Activated naive CD4-positive, alpha-beta T cell treated with anti-CD3 and anti-CD28 coated beads, Interleukin-2, amount 50 U/mL, for 24 hours (primary cell): ENCODE measurements at regions not wholly inside any gene's neighbourhood (a gene's known extent, or its start where the extent isn't known, plus 50 kb on each side); places are given as distances from the start of the nearest gene placed in this dataset.

Experiments
- H3K27ac Mint-ChIP-seq: one replicate; pipeline ENCODE4 v1.8.0; 2021; ENCODE audit warnings: mild to moderate bottlenecking, mixed read lengths
- H3K27me3 Mint-ChIP-seq: one replicate; pipeline ENCODE4 v1.8.0; 2021; ENCODE audit warnings: mixed read lengths
- H3K36me3 Mint-ChIP-seq: one replicate; pipeline ENCODE4 v1.8.0; 2021; ENCODE audit warnings: mixed read lengths
- H3K4me1 Mint-ChIP-seq: one replicate; pipeline ENCODE4 v1.8.0; 2021; ENCODE audit warnings: mixed read lengths
- H3K4me3 Mint-ChIP-seq: one replicate; pipeline ENCODE4 v1.8.0; 2021; ENCODE audit warnings: mild to moderate bottlenecking, mixed read lengths
- H3K9me3 Mint-ChIP-seq: one replicate; pipeline ENCODE4 v1.8.0; 2021; ENCODE audit warnings: mixed read lengths

DNA sequence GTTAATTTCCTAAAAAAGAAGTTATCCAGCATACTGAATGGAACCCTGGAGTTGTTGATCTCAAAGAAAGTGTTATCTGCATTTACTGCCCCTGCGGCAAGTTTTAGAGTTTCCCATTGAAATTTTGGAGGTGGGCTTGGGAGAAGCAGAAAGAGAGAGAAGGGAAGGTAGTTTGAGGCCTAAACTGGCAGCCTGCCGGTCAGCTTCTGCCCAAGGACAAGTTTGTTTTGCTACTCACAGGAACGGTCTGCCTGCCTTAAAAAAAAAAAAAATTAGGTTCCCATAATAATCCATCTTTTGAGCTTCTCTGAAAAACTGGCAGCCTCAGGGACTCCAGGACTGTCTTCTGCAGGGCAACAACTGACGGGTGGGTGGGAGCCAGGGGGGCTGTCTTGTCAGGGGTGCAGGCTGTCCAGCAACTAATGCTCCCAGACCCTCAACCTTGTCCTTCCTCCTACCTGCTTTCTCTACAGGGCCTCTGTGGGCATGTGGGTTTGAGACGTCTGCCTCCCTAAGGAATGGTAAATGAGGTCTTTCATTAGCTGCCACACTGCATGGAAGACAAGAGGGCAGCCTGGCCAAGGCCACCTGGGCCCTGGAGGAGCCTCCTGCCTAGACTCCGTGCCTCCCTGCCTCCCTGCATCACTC, 176.1 kb upstream of the KCNG1 start:
- Mint-ChIP-seq H3K9me3 (no peaks in the 10 kb centered on the region), H3K27me3 (peaks cover 11% of the 10 kb centered on the region), H3K4me3 (no peak overlapping the region), H3K4me1 (no peaks in the 10 kb centered on the region), H3K27ac (no peak overlapping the region), H3K36me3 (no peaks in the 10 kb centered on the region)

DNA sequence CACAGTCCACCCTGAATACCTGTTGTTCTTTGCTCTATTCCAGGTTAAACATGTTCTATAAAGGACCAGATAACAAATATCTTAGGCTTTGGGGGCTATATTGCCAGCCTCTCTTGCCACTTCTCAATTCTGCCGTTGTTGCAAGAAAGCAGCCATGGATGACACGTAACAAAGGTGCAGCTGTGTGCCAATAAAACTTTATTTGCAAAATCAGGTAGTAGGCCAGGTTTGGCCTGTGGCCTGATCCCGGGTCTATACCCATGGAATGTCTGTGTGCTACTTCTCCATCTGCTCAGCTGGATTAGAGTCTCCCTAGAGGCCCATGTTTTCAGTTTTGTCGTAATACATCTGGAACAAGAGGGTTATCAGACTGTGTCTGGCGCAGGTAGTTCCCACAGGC, 175.3 kb upstream of the KCNG1 start:
- Mint-ChIP-seq H3K4me1 (no peaks in the 10 kb centered on the region), H3K9me3 (no peaks in the 10 kb centered on the region), H3K27me3 (peaks cover 11% of the 10 kb centered on the region), H3K36me3 (no peaks in the 10 kb centered on the region), H3K27ac (no peak overlapping the region), H3K4me3 (no peak overlapping the region)

DNA sequence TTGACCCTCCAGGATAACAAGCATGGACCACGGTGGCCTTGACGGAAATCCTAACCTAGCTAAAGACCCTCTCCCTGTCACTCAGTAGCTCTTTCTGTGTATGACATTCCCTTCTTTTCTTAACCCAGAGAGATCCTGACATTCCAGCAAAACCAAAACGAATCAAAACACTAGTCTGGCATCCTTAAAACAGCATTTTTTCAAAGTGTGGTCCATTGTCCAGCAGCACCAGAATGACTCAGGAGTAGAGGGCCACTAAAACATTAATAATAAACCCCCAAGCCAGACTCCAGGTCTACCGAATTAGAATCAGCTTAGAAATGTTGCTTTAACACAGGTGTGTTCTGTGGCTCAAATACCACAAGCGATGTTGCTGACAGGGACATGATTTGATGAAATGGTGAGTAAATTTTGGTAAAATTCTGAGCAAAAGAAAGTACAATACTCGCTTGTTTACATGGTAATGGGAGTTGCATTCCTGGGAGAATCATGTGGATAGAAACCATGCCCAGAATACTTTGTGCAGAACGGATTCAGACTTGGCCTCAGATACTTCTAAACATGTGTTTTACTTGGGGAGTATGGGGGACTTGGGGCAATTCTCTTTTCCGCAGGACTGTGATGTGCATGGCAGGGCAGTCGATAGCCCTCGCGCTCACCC, 174.2 kb upstream of the KCNG1 start:
- Mint-ChIP-seq H3K9me3 (no peaks in the 10 kb centered on the region), H3K4me3 (no peak overlapping the region), H3K27me3 (peaks cover 11% of the 10 kb centered on the region), H3K27ac (no peak overlapping the region), H3K4me1 (no peaks in the 10 kb centered on the region), H3K36me3 (no peaks in the 10 kb centered on the region)

DNA sequence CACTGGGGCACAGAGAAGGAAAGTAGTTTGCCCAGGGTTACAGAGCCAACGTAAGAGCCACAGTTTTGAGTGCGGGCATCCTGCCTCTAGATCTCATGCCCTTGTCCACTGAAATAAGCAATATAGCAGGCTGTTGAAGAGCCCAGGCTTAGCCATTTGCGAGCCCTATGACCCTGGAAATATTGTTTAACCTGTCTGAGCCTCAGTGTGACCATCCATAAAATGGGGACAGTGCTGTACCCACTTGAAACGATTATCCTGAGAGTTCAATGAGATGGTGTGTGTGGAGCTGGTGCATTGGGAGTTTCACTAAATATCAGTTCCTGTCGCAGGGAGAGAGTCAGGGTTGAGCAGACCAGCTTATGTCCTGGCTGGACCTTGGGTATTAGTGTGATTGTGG, 173.1 kb upstream of the KCNG1 start:
- Mint-ChIP-seq H3K4me1 (no peaks in the 10 kb centered on the region), H3K36me3 (no peaks in the 10 kb centered on the region), H3K4me3 (no peak overlapping the region), H3K27me3 (peaks cover 9% of the 10 kb centered on the region), H3K9me3 (no peaks in the 10 kb centered on the region), H3K27ac (no peak overlapping the region)

DNA sequence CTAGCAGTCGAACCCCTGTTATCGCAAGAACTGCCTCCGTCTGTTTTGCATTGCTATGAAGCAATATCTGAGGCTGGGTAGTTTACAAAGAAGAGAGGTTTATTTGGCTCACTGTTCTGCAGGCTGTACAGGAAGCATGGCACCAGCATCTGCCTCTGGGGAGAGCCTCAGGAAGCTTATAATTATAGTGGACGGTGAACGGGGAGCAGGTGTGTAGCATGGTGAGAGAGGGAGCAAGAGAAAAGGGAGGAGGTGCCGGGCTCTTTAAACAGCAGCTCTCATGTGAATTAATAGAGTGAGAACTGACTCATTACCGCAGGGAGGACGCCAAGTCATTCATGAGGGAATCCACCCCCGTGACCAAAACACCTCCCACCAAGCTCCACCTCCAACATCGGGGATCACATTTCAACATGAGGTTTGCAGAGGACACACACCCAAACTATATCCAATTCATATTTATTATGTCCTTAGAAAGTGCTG, 172.6 kb upstream of the KCNG1 start:
- H3K4me3 Mint-ChIP-seq = no peak overlapping the region
- no peaks in the 10 kb centered on the region for H3K4me1 Mint-ChIP-seq
- H3K36me3 Mint-ChIP-seq = no peaks in the 10 kb centered on the region
- H3K9me3 Mint-ChIP-seq = no peaks in the 10 kb centered on the region
- H3K27me3 Mint-ChIP-seq = peaks cover 9% of the 10 kb centered on the region
- H3K27ac Mint-ChIP-seq = no peak overlapping the region

DNA sequence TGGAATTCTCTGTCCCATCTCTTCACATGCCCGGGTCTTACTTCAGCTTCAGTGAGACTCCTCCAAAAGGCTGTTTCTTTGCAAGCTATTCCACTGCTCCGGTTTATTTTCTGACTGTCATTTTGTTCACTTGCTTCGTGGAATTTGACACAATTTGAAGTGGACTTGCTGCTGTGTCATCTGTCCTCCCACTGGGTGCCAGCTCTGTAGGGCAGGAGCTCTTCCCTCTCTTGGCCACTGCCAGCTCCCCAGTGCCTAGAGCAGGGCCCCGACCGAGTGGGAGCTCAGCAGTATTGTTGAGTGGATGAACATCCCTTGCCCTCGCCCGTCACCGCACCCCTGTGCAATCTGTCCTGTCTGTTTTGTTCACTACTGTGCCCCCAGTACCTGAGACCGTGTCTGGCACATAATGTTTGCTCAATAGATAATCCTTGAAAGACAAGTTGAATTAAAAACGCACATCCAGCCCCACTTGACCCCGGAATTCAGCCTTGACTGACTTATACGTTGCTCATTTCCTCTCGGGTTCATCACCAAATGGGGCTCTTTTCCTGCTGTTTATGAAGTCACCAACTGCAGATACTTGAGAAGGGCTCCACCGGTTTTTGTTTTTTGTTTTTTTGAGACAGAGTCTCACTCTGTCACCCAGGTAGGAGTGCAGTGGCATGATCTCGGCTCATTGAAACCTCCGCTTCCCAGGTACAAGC, 170.3 kb upstream of the KCNG1 start:
- Mint-ChIP-seq H3K4me3 (no peak overlapping the region), H3K4me1 (no peaks in the 10 kb centered on the region), H3K27ac (no peak overlapping the region), H3K27me3 (no peaks in the 10 kb centered on the region), H3K9me3 (no peaks in the 10 kb centered on the region), H3K36me3 (no peaks in the 10 kb centered on the region)

DNA sequence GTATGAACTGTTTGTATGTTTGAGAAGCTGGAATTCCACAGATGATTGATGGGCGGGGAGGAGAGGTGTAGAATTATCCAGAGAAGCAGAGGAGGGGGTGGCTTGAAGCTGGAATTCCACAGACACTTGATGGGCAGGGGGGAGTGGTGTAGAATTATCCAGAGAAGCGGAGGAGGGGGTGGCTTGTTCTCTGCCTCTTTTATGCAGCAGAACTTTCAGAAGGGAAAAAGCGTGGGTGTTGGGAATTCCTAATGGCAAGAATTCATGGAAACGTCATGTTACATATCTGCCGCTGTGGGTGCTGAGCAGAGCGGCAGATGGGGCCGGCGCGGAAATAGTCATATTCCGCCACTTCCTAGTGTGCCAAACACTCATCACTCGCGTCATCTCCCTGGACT, 167.9 kb upstream of the KCNG1 start:
- no peak overlapping the region for H3K27ac Mint-ChIP-seq

DNA sequence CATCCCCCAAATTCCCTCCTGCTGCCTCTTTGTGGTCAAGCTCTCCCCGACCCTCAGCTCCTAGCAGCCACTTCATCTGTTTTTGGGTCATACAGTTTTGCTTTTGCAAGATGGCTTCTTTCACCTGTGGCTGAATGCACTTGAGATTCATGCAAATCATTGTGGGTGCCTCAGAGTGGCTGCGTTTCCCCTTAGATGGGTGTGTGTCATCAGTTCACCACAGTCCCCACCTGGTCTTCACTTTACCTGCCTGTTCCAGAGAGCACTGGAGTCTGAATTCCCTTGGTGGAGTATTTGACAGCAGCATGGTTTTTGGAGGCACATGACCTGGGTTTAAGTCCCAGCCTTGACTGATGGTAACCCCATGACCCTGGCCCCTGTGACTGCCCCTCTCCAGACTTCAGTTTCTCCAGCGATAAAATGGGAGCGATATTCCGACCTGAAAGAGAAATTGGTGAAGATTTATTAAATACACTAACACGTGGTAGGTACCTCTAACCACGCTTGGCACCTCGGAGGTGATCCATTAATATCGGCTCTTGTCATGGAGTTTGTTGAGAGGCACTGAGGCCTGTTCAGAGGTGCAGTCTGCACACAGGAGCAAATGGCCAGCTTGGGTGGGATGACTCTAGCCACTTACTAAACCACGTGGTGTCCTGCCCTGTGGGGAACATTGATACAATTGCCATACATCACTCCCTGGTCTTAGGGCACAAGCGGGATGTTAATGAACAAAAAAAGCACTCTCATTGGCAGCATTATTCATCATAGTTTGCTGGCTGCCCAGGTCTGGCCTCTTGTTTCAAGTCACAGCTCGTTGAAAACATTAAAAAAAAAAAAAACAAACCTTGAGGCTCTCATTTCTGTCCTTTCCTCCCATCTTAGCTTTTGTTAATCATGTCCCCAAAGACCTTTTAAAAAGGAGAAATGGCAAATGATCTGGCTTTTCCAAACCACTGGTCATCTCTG, 167.2 kb upstream of the KCNG1 start:
- H3K27me3 Mint-ChIP-seq = peaks cover 9% of the 10 kb centered on the region
- H3K27ac Mint-ChIP-seq = no peak overlapping the region
- no peak overlapping the region for H3K4me3 Mint-ChIP-seq
- H3K9me3 Mint-ChIP-seq = no peaks in the 10 kb centered on the region
- H3K36me3 Mint-ChIP-seq = no peaks in the 10 kb centered on the region
- no peaks in the 10 kb centered on the region for H3K4me1 Mint-ChIP-seq

More for the DNA sequence above, 167.9 kb upstream of the KCNG1 start:
- H3K9me3 Mint-ChIP-seq = no peaks in the 10 kb centered on the region
- H3K4me3 Mint-ChIP-seq = no peak overlapping the region
- no peaks in the 10 kb centered on the region for H3K4me1 Mint-ChIP-seq
- peaks cover 9% of the 10 kb centered on the region for H3K27me3 Mint-ChIP-seq
- no peaks in the 10 kb centered on the region for H3K36me3 Mint-ChIP-seq

DNA sequence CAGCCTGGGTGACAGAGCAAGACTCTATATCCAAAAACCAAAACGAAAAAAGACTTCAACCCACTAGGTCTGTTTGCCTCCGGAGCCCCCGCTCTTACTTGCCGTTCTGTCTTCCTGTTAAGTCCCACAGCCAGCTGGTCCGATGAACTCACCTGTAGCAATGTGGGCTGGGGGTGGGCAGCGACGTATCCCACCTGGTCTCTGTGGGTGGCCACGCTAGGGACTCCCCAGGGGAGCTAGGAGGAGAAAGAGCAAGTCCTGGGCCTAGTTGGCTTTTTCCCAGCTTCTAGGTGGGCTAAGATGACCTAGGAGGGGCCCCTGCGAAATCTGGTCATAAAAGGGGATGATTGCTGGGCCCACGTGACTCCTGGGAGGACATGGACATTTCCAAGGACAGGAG, 166.0 kb upstream of the KCNG1 start:
- Mint-ChIP-seq H3K27ac (peak overlapping the region; percentile 30), H3K36me3 (no peaks in the 10 kb centered on the region), H3K27me3 (peaks cover 9% of the 10 kb centered on the region), H3K9me3 (no peaks in the 10 kb centered on the region), H3K4me1 (no peaks in the 10 kb centered on the region), H3K4me3 (no peak overlapping the region)

DNA sequence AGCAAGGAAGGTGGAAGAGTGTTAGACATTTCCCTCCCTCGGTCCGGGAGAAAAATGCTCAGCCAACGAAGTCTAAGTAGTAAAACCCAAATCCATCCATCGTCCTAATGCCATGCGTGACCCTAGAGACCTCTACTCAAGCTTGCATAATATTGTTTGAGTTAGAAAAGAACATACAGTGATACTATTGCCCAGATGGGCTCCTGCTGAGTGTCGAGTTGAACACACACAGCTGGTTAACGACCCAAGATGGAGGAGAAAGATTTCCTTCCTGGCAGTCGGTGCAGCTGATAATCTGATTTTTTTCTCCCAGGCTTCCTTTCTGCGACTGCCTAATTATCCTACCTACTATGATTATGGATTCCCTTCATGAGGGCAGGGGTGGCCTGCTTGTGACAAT, 164.4 kb upstream of the KCNG1 start:
- no peak overlapping the region for H3K4me3 Mint-ChIP-seq
- no peaks in the 10 kb centered on the region for H3K9me3 Mint-ChIP-seq
- no peaks in the 10 kb centered on the region for H3K36me3 Mint-ChIP-seq
- H3K27me3 Mint-ChIP-seq = peaks cover 10% of the 10 kb centered on the region
- no peak overlapping the region for H3K27ac Mint-ChIP-seq
- H3K4me1 Mint-ChIP-seq = no peaks in the 10 kb centered on the region

DNA sequence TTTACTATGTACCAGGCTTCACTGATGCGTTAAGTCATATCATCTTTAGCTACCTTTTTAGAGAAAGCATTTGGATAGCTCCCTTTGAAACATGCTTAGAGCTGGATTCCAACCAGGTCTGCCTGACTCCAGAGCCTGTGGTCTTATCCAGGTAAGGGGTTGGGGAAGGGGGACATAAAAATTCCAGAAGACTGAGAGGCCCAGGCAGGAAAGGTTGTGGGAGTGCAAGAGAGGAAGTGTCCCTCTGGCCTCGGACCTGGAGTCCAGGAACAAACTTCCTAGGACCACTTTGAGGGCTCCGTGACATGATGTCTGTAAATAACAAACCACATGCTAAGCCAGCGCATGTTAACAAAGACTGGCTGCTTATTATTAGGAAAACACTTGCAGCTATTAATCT, 163.0 kb upstream of the KCNG1 start:
- Mint-ChIP-seq H3K9me3 (no peaks in the 10 kb centered on the region), H3K4me3 (no peak overlapping the region), H3K4me1 (no peaks in the 10 kb centered on the region), H3K27me3 (peaks cover 13% of the 10 kb centered on the region), H3K36me3 (no peaks in the 10 kb centered on the region), H3K27ac (no peak overlapping the region)

DNA sequence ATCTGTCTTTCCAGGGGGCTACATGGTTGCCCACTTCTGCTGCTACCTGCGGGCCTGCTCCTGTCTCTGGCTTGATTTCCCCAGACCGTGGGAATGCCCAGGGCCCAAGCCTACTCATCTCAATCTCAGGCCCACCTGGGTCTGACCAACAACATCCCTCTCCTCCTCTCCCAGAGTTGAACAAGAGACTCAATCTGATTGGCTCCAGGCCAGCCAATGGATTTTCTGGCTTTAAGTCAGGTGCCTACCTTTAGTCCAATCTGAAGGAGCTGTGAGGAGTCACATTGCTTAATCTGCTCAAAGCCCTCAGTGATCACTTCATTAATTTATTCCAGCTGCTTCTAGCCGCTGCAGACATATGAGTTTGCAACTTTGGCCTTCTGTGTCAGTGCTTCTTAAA, 162.4 kb upstream of the KCNG1 start:
- Mint-ChIP-seq H3K27me3 (peaks cover 13% of the 10 kb centered on the region), H3K36me3 (no peaks in the 10 kb centered on the region), H3K27ac (no peak overlapping the region), H3K4me1 (no peaks in the 10 kb centered on the region), H3K4me3 (no peak overlapping the region), H3K9me3 (no peaks in the 10 kb centered on the region)

DNA sequence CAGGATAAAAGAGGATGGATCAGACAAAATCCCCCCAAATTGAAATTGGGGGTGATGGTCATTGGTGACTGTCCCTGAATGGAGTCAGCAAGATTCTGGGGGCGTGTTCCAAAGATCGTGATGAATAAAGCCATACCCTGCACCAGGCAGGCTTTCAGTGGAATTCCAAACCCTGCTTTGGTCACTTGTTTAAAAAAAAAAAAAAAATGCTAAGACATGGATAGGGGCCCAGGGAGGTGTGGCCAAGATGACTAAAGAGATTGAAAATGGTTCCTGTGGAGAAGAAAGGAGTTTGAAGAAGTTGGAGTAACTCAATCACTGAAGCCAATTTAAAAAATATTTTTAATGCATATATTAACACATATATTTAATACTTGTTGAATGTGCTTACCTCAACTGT, 161.4 kb upstream of the KCNG1 start:
- no peaks in the 10 kb centered on the region for H3K9me3 Mint-ChIP-seq
- H3K27ac Mint-ChIP-seq = no peak overlapping the region
- H3K27me3 Mint-ChIP-seq = peaks cover 22% of the 10 kb centered on the region
- H3K4me1 Mint-ChIP-seq = no peaks in the 10 kb centered on the region
- no peaks in the 10 kb centered on the region for H3K36me3 Mint-ChIP-seq
- H3K4me3 Mint-ChIP-seq = no peak overlapping the region

DNA sequence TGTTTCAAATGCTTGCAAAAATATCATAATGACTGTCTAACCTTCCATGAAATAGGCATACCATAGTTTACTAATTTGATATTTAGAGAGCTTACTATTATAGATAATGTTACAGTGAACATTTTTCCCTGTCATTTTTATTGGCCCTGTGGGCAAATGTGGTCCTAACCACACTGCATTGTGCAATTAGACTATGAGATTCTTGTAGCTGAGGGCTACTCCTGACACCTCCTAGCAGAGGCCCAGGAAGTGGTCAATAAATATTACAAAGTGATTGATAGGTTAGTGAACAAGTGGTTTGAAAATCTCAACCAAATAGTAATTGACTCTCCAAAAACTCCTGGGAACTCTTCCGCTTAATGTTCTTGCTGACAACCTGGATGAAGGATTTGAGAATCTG, 160.5 kb upstream of the KCNG1 start:
- H3K27me3 Mint-ChIP-seq = peaks cover 22% of the 10 kb centered on the region
- no peak overlapping the region for H3K27ac Mint-ChIP-seq
- no peaks in the 10 kb centered on the region for H3K9me3 Mint-ChIP-seq
- H3K36me3 Mint-ChIP-seq = no peaks in the 10 kb centered on the region
- no peaks in the 10 kb centered on the region for H3K4me1 Mint-ChIP-seq
- H3K4me3 Mint-ChIP-seq = no peak overlapping the region

DNA sequence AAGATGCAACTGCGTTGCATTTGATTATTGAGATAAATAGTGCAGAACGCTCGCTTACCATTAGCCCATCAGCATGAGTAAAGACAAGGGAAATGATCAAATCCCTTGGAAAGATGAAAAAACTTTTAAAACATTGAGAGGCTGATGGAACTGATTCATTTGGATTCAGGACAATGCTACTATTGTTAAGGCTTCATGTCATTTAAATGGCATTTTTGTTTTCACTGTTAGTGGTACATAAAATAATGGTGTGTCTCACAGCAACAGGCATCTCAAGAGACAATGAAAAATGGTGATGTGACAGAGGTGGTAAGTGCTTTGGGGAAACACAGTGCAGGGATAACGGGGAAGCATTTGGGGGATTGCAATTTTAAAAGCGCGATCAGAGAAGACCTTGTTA, 159.7 kb upstream of the KCNG1 start:
- Mint-ChIP-seq H3K4me1 (no peaks in the 10 kb centered on the region), H3K27ac (no peak overlapping the region), H3K27me3 (peaks cover 20% of the 10 kb centered on the region), H3K36me3 (no peaks in the 10 kb centered on the region), H3K9me3 (no peaks in the 10 kb centered on the region), H3K4me3 (no peak overlapping the region)
